ENCODE measurements at regions not wholly inside any gene's neighbourhood (a gene's known extent, or its start where the extent isn't known, plus 50 kb on each side); places are given as distances from the start of the nearest gene placed in this dataset.

GRCh38 chrX:39377157-39377556 is 575.9 kb downstream of the MID1IP1 start:
- H3K27me3 Mint-ChIP-seq, result no peaks in the 10 kb centered on the region
- no peak for ATAC-seq
- no peak for DNase-seq
- TF ChIP-seq, protein P1, sequence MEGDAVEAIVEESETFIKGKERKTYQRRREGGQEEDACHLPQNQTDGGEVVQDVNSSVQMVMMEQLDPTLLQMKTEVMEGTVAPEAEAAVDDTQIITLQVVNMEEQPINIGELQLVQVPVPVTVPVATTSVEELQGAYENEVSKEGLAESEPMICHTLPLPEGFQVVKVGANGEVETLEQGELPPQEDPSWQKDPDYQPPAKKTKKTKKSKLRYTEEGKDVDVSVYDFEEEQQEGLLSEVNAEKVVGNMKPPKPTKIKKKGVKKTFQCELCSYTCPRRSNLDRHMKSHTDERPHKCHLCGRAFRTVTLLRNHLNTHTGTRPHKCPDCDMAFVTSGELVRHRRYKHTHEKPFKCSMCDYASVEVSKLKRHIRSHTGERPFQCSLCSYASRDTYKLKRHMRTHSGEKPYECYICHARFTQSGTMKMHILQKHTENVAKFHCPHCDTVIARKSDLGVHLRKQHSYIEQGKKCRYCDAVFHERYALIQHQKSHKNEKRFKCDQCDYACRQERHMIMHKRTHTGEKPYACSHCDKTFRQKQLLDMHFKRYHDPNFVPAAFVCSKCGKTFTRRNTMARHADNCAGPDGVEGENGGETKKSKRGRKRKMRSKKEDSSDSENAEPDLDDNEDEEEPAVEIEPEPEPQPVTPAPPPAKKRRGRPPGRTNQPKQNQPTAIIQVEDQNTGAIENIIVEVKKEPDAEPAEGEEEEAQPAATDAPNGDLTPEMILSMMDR (IDR thresholded peaks at IDR 0.05), result no peak
- peaks cover 4% of the 10 kb centered on the region for H3K4me1 Mint-ChIP-seq (ENCODE audit: low read depth)
- ChIA-PET CTCF (no interaction called here), POLR2A (interaction anchor here (1.0 kb wide), 1 partner anchor 9 kb away, joined by 3 read pairs; no protein-coding TSS in a partner anchor)
- no peak overlapping the region for H3K27ac Mint-ChIP-seq
- H3K36me3 Mint-ChIP-seq (ENCODE audit: low read depth), result peaks cover 3% of the 10 kb centered on the region
- no peak overlapping the region for H3K4me3 Mint-ChIP-seq
- intact Hi-C loops (cut with micrococcal nuclease), result no loop called here
- H3K9me3 Mint-ChIP-seq, result peaks cover 3% of the 10 kb centered on the region

DNA sequence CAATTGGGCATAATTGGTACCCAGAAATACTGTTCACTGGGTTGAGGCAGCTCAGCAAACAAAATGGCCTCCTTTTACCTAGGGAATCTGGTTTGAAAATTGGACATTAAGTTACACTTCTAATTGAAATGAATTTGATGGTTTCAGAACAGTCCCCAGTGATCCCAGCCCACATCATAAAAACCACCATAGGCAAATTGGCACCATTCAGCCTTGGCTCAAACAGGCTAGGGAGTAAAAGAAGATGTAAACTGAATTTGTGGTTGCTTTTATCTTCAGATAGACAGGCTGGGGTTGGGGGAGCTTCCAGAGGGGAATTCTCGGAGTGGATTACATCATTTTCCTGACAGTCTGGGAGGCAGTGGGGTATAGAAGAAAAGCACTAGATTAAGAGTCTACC is 576.5 kb downstream of the MID1IP1 start:
- CTCF ChIA-PET, result no interaction called here
- POLR2A ChIA-PET, result no interaction called here

DNA sequence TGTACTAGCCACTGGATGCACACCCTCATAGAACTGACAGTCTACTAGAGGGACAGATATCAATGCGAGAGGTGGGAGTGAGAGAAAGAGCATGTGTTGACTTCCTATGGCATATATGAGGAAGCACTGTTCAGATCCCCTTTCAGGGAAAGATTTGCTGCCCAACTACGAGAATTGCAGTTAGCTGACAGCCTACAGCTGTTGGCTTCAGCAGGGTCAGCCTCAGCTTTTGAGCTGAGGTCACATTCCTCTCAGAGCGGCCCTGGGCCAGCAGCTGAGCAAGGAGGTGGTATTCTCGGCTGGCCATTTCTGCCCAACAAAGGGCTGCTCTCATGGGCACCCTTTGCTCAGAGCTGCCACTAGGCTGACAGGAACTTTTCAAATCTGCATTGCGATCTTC is 580.2 kb downstream of the MID1IP1 start:
- CTCF ChIA-PET, result no interaction called here

More for the DNA sequence above, 576.5 kb downstream of the MID1IP1 start:
- DNase-seq, result no peak
- H3K9me3 Mint-ChIP-seq, result peaks cover 3% of the 10 kb centered on the region
- H3K4me1 Mint-ChIP-seq (ENCODE audit: low read depth), result peaks cover 4% of the 10 kb centered on the region
- no peaks in the 10 kb centered on the region for H3K27me3 Mint-ChIP-seq
- H3K27ac Mint-ChIP-seq, result no peak overlapping the region
- intact Hi-C loops (cut with micrococcal nuclease), result no loop called here
- H3K36me3 Mint-ChIP-seq (ENCODE audit: low read depth), result peaks cover 3% of the 10 kb centered on the region
- no peak overlapping the region for H3K4me3 Mint-ChIP-seq
- ATAC-seq, result no peak
- TF ChIP-seq, protein P1 (IDR thresholded peaks at IDR 0.05), result no peak

DNA sequence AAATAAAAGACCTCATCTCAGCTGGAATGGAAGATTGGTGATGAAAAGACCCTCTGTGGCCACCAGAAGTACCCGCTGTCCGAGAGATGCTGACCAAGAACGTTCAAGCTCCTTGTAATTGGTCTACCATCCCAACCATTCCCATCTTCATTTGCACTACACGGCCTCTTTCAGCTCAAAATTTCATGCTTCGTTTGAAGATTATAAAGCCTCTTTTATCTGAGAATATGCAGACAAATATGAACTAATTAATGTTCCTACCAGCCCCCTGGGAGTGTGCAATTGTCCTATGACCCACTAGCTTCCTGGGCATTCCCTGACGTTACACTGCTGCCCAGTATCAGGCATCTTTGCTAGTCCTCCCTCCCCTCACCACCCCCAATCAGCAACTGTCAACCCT is 583.7 kb downstream of the MID1IP1 start:
- intact Hi-C loops (cut with micrococcal nuclease), result no loop called here
- ChIA-PET CTCF (no interaction called here), POLR2A (no interaction called here)
- H3K27me3 Mint-ChIP-seq, result no peaks in the 10 kb centered on the region
- H3K4me3 Mint-ChIP-seq, result no peak overlapping the region
- no peak overlapping the region for H3K27ac Mint-ChIP-seq
- H3K4me1 Mint-ChIP-seq (ENCODE audit: low read depth), result peaks cover 2% of the 10 kb centered on the region
- no peaks in the 10 kb centered on the region for H3K9me3 Mint-ChIP-seq
- H3K36me3 Mint-ChIP-seq (ENCODE audit: low read depth), result no peaks in the 10 kb centered on the region
- ATAC-seq, result no peak
- no peak for DNase-seq
- TF ChIP-seq, protein P1 (IDR thresholded peaks at IDR 0.05), result no peak

More for the DNA sequence above, 580.2 kb downstream of the MID1IP1 start:
- DNase-seq, result no peak
- POLR2A ChIA-PET, result no interaction called here
- H3K4me3 Mint-ChIP-seq, result no peak overlapping the region
- no peak overlapping the region for H3K27ac Mint-ChIP-seq
- intact Hi-C loops (cut with micrococcal nuclease), result no loop called here
- peaks cover 3% of the 10 kb centered on the region for H3K36me3 Mint-ChIP-seq (ENCODE audit: low read depth)
- H3K9me3 Mint-ChIP-seq, result peaks cover 3% of the 10 kb centered on the region
- ATAC-seq, result no peak
- no peaks in the 10 kb centered on the region for H3K27me3 Mint-ChIP-seq
- peaks cover 5% of the 10 kb centered on the region for H3K4me1 Mint-ChIP-seq (ENCODE audit: low read depth)
- TF ChIP-seq, protein P1 (IDR thresholded peaks at IDR 0.05), result no peak

DNA sequence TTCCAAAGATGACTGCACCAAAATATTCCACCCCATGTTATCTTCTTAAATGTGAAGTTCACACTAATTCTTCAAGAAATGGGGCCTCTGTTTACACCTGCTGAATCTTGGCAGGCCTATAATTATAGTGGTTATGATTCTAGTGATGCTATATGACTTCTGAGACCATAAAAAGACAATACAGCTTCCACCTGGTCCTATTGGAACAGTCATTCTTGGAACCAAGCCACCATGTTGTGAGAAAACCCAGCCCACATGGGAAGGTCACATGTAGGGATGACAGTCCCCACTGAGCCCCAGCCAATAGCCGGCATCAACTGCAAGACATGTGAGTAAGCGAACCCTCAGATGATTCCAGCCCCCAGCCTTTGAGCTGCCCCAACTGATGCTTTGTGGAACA is 587.5 kb downstream of the MID1IP1 start:
- intact Hi-C loops (cut with micrococcal nuclease), result no loop called here
- H3K9me3 Mint-ChIP-seq, result no peaks in the 10 kb centered on the region
- no peak overlapping the region for H3K4me3 Mint-ChIP-seq

More for the DNA sequence above, 587.5 kb downstream of the MID1IP1 start:
- Mint-ChIP-seq H3K27me3 (no peaks in the 10 kb centered on the region), H3K4me1 (ENCODE audit: low read depth) (peaks cover 7% of the 10 kb centered on the region), H3K27ac (no peak overlapping the region), H3K36me3 (ENCODE audit: low read depth) (no peaks in the 10 kb centered on the region)
- POLR2A ChIA-PET, result no interaction called here
- ATAC-seq (no peak), DNase-seq (no peak)
- TF ChIP-seq, protein P1 (IDR thresholded peaks at IDR 0.05), result no peak
- CTCF ChIA-PET, result no interaction called here
